Lower leg skin (tissue), 4 donors: ENCODE measurements at regions not wholly inside any gene's neighbourhood (a gene's known extent, or its start where the extent isn't known, plus 50 kb on each side); places are given as distances from the start of the nearest gene placed in this dataset.

ENCODE experiments used
- DNase-seq, 2 donors: peaks; one replicate each; pipeline ENCODE4 v3.0.0-alpha.2; 2019; ENCODE audit warnings: low spot score in 2 of 2
- H3K4me3 ChIP-seq: fragments of 200-600 bp; sonication (generic); 2 replicates; pipeline ENCODE4 v1.5.1; 2017; ENCODE audit warnings: mild to moderate bottlenecking, low read depth; ENCODE audit not compliant: poor library complexity, severe bottlenecking
- CTCF ChIP-seq, 3 donors: fragments of 450-650 bp; IDR thresholded peaks; one replicate each; pipeline ENCODE4 v1.5.1; 2016; ENCODE audit warnings: antibody characterized with exemption in 3 of 3, mild to moderate bottlenecking in 3 of 3, moderate library complexity in 2 of 3
- POLR2A ChIP-seq, 2 donors: fragments of 450-650 bp; IDR thresholded peaks; one replicate each; pipeline ENCODE4 v1.6.1; 2016 to 2017; ENCODE audit warnings: antibody characterized with exemption in 2 of 2, mild to moderate bottlenecking in 1 of 2, moderate library complexity in 1 of 2
- WGBS, 2 donors: methylation state at CpG; one replicate each; pipeline ENCODE4 v1.1.5; 2018; 5-methylcytosine and 5-hydroxymethylcytosine counted together
- intact Hi-C: fragments of 100-400 bp; cut with DNase I; formaldehyde crosslinking; loops from one replicate; pipeline ENCODE4 v1.15.0; 2023; ENCODE audit warnings: low total_unique reads

DNA sequence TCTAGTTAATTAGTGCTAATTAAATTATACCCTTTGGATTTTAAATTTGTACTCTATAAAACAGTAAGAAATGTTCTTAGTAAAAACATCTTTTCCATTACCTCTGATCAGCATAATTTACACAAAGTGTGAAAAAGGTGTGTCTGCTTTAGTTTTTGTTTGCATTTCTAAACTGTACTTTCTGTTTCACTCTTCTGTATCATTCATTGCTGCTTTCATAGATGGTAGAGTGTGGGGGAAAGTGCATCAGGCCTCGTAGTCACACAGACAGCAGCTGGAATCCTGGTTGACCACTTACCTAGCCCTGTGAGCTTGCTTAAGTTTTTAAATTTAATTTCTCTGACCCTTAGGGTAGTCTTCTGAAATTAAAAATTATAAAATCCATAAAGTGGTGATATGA, 275.4 kb upstream of the PITX2 start:
- WGBS, 2 donors, result 88 to 92% methylated on average over 1 of the region's 1 CpG
- no peak overlapping the region for H3K4me3 ChIP-seq
- TF ChIP-seq CTCF (IDR thresholded peaks at IDR 0.05) (no peak), POLR2A (IDR thresholded peaks at IDR 0.05) (no peak)
- intact Hi-C loops, result no loop called here
- DNase-seq, result no peak

- 25 to 36% methylated on average over 1 of the region's 1 CpG for WGBS, 2 donors
- TF ChIP-seq POLR2A (IDR thresholded peaks at IDR 0.05) (no peak), CTCF (IDR thresholded peaks at IDR 0.05) (no peak)
- no peak for DNase-seq
- H3K4me3 ChIP-seq, result no peak overlapping the region
- intact Hi-C loops, result no loop called here
Observed at GRCh38 chr4:110900213-110900769, 277.4 kb upstream of the PITX2 start.

- no peak for DNase-seq
- intact Hi-C loops, result no loop called here
- H3K4me3 ChIP-seq, result no peak overlapping the region
- TF ChIP-seq CTCF (IDR thresholded peaks at IDR 0.05), result no peak
- TF ChIP-seq POLR2A (IDR thresholded peaks at IDR 0.05), result no peak
- WGBS, 2 donors, result 47 to 59% methylated on average over 3 of the region's 3 CpGs
Observed at GRCh38 chr4:110902500-110902899, 279.6 kb upstream of the PITX2 start.

DNA sequence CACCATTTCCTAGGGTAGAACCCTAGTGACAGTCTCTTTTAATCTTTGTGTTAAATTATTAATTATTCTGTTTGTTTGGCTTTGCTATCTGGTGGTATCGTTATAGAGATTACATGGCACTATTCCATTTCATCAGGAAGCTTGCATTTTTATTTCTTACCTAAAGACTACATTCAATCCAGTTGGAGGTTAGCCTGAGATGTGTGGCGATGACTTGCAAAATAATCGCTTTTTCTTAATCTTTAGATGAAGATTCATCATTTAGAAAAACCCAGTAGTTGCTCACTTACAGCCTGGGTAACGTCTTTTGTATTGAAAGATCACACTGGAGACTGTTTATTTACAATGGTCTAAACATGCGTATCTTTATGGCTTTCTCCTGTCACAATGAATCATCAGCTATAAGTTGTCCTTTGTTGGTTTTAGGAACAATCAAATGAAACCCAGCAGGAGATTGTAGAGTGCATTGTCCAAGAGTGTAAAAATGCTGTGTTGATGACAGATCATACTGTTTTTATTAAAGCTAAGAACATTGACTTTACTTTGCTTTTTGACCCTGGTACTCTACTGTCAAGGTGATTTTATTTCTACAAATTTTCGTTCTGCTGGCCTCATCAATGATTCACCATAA, 281.7 kb upstream of the PITX2 start:
- no peak for DNase-seq
- WGBS, 2 donors, result 63 to 71% methylated on average over 6 of the region's 6 CpGs
- TF ChIP-seq CTCF (IDR thresholded peaks at IDR 0.05) (no peak), POLR2A (IDR thresholded peaks at IDR 0.05) (no peak)
- intact Hi-C loops, result no loop called here
- no peak overlapping the region for H3K4me3 ChIP-seq

GRCh38 chr4:110905367-110905766, 282.5 kb upstream of the PITX2 start:
- no peak for TF ChIP-seq POLR2A (IDR thresholded peaks at IDR 0.05)
- TF ChIP-seq CTCF (IDR thresholded peaks at IDR 0.05), result no peak
- DNase-seq, result no peak
- intact Hi-C loops, result no loop called here
- H3K4me3 ChIP-seq, result no peak overlapping the region

GRCh38 chr4:110907801-110908313, 285.0 kb upstream of the PITX2 start:
- WGBS, 2 donors, result 82 to 94% methylated on average over 1 of the region's 1 CpG
- H3K4me3 ChIP-seq, result no peak overlapping the region
- DNase-seq, result no peak
- intact Hi-C loops, result no loop called here
- TF ChIP-seq POLR2A (IDR thresholded peaks at IDR 0.05) (no peak), CTCF (IDR thresholded peaks at IDR 0.05) (no peak)
